Activated B cell treated with CpG ODN at 0.5 μM for 24 hours (primary cell): ENCODE measurements at regions not wholly inside any gene's neighbourhood (a gene's known extent, or its start where the extent isn't known, plus 50 kb on each side); places are given as distances from the start of the nearest gene placed in this dataset.
"Not testable (repeated sequence)": the region's sequence is repeated elsewhere in the genome, so short reads cannot be mapped to it uniquely, and the experiment has no call there.

Experiments used
- ATAC-seq: fragments of 200-7000 bp; cut with Tn5 transposase; one replicate; pipeline ENCODE4 v1.10.0; 2021; ENCODE audit warnings: low read depth, mild to moderate bottlenecking, moderate library complexity
- CTCF ChIA-PET: fragments of 350-600 bp; sonication (Branson Sonifier 250); formaldehyde crosslinking; loops from one replicate; lab custom pipeline; 2021; ENCODE audit warnings: antibody characterized with exemption; lab: Charles Lee
- POLR2A ChIA-PET: fragments of 350-600 bp; sonication (Branson Sonifier 250); formaldehyde crosslinking; loops from one replicate; lab custom pipeline; 2021; ENCODE audit warnings: antibody characterized with exemption; lab: Charles Lee
- DNase-seq: peaks from one replicate; pipeline ENCODE4 v3.0.0; 2022
- H3K27ac Mint-ChIP-seq: one replicate; pipeline ENCODE4 v1.8.0; 2020; ENCODE audit warnings: mixed read lengths
- H3K27me3 Mint-ChIP-seq: one replicate; pipeline ENCODE4 v1.8.0; 2021; ENCODE audit warnings: mixed read lengths
- H3K36me3 Mint-ChIP-seq: one replicate; pipeline ENCODE4 v1.8.0; 2021; ENCODE audit warnings: low read depth, mixed read lengths
- H3K4me1 Mint-ChIP-seq: one replicate; pipeline ENCODE4 v1.8.0; 2021; ENCODE audit warnings: mixed read lengths
- H3K4me3 Mint-ChIP-seq: one replicate; pipeline ENCODE4 v1.8.0; 2020; ENCODE audit warnings: mild to moderate bottlenecking, mixed read lengths
- H3K9me3 Mint-ChIP-seq: one replicate; pipeline ENCODE4 v1.8.0; 2020; ENCODE audit warnings: mixed read lengths
- intact Hi-C: fragments of 100-400 bp; cut with micrococcal nuclease; formaldehyde crosslinking; loops from one replicate; pipeline ENCODE4 v1.15.1; 2024
- TF ChIP-seq, protein P1 (sequence below): fragments of 200-600 bp; IDR thresholded peaks from one replicate; pipeline ENCODE4 v1.8.0; 2022; ENCODE audit warnings: antibody characterized with exemption, mild to moderate bottlenecking

DNA sequence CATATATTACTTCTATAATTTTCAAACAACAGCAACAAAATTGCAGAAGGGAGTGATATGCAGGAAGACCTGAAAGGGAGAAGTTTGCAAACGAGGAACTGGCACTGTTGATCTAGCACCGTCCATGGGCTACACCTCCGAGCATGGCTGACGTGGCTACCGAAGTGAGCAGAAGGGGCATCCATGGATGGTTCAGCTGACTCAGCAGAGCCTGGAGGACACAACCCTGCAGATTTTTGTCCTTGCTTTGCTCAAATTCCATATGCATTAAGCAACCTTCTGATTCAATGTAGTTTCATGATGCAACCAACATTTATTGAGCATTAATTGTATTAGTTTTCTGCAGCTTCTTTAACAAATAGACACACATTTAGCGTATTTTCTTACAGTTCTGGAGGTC is 191.2 kb downstream of the C1orf94 start:
- CTCF ChIA-PET, result no interaction called here

DNA sequence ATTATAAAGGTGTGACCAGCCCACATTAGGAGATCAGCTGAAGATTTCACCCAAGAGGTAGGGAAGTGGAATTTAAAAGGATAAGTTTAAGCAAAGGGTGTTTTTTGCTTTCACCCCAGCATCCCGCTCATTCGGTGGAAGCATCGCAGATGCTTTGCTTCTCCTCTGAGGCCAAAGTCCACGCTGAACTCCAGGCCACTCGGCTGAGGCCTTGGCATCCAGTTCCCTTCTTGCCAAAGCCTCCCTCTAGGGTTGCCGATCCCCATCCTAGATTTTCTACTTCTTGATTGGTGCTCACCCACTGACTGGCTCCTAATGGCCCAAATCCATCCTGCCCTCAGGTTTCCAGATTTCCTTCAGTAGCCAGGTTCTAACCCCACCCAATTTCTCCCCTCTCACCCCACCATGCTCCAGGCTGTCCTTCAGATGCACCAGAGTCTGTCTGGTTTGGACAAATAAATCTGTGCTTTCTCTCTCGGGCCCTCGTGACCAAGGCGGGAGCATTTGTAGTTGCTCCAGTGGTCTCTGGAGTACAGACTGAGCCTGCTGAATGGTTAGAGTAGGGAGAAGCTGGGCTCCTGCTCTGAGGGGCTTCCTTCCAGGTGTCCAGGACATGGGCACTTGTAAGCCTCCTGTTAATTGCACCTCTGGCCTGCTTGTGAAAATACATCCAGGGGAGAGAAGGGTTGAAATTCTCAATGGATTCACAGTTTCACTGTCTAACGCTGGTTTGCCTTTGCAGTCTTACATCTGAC is 193.2 kb downstream of the C1orf94 start:
- H3K36me3 Mint-ChIP-seq, result no peaks in the 10 kb centered on the region
- ATAC-seq (no peak), DNase-seq (no peak)
- TF ChIP-seq, protein P1, sequence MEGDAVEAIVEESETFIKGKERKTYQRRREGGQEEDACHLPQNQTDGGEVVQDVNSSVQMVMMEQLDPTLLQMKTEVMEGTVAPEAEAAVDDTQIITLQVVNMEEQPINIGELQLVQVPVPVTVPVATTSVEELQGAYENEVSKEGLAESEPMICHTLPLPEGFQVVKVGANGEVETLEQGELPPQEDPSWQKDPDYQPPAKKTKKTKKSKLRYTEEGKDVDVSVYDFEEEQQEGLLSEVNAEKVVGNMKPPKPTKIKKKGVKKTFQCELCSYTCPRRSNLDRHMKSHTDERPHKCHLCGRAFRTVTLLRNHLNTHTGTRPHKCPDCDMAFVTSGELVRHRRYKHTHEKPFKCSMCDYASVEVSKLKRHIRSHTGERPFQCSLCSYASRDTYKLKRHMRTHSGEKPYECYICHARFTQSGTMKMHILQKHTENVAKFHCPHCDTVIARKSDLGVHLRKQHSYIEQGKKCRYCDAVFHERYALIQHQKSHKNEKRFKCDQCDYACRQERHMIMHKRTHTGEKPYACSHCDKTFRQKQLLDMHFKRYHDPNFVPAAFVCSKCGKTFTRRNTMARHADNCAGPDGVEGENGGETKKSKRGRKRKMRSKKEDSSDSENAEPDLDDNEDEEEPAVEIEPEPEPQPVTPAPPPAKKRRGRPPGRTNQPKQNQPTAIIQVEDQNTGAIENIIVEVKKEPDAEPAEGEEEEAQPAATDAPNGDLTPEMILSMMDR, result no peak
- no peaks in the 10 kb centered on the region for H3K4me1 Mint-ChIP-seq
- POLR2A ChIA-PET, result no interaction called here
- intact Hi-C loops, result no loop called here
- peaks cover 2% of the 10 kb centered on the region for H3K9me3 Mint-ChIP-seq
- H3K27ac Mint-ChIP-seq, result no peak overlapping the region
- CTCF ChIA-PET, result no interaction called here
- H3K4me3 Mint-ChIP-seq, result no peak overlapping the region
- H3K27me3 Mint-ChIP-seq, result peaks cover 3% of the 10 kb centered on the region

More for the DNA sequence above, 191.2 kb downstream of the C1orf94 start:
- Mint-ChIP-seq H3K4me1 (no peaks in the 10 kb centered on the region), H3K36me3 (no peaks in the 10 kb centered on the region), H3K27me3 (peaks cover 3% of the 10 kb centered on the region), H3K9me3 (peaks cover 2% of the 10 kb centered on the region), H3K4me3 (no peak overlapping the region), H3K27ac (no peak overlapping the region)
- TF ChIP-seq, protein P1, result no peak
- DNase-seq (no peak), ATAC-seq (no peak)
- intact Hi-C loops, result no loop called here
- POLR2A ChIA-PET, result no interaction called here

DNA sequence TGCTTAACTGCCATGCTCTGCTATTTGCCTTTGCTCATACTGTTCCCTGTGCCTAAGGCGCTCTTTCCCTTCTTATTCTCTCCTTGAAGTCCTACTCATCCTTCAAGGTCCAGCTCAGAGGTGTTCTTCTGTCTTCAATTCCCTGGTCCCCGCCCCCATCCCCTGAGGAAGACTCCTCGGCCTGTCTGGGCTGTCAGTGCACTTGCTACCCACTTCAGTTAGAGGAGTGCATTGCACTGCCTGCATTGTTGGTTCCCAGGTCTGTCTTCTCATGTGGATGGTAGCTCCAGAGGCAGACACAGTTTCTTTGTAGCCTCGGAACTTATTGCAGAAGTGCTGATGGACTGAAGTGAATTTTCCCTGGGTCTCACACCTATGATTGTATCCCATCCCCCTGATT is 194.0 kb downstream of the C1orf94 start:
- ChIA-PET CTCF (no interaction called here), POLR2A (no interaction called here)
- no peak for DNase-seq
- intact Hi-C loops, result no loop called here
- H3K27ac Mint-ChIP-seq, result no peak overlapping the region
- no peaks in the 10 kb centered on the region for H3K36me3 Mint-ChIP-seq
- TF ChIP-seq, protein P1, result no peak
- no peaks in the 10 kb centered on the region for H3K4me1 Mint-ChIP-seq
- no peak overlapping the region for H3K4me3 Mint-ChIP-seq
- H3K27me3 Mint-ChIP-seq, result peaks cover 3% of the 10 kb centered on the region
- no peaks in the 10 kb centered on the region for H3K9me3 Mint-ChIP-seq
- ATAC-seq, result no peak

DNA sequence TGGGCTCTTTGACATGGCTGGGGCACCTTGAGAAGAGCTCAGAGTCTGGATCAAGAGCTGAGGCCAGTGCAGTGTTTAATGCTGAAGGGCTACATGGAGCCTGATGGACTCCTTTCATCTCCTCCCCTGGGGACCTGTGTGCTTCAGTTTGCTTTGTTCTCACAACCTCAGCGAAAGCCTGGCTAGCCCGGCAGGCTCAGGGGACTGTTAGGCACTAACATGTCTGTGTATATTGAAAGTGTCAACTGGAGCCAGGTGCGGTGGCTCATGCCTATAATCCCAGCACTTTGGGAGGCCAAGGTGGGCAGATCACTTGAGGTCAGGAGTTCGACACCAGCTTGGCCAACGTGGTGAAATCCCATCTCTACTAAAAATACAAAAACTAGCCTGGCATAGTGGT is 194.5 kb downstream of the C1orf94 start:
- H3K27ac Mint-ChIP-seq, H3K9me3 Mint-ChIP-seq, H3K27me3 Mint-ChIP-seq, POLR2A ChIA-PET, ATAC-seq, H3K36me3 Mint-ChIP-seq, CTCF ChIA-PET, intact Hi-C loops, H3K4me1 Mint-ChIP-seq, DNase-seq, H3K4me3 Mint-ChIP-seq: not testable (repeated sequence)

DNA sequence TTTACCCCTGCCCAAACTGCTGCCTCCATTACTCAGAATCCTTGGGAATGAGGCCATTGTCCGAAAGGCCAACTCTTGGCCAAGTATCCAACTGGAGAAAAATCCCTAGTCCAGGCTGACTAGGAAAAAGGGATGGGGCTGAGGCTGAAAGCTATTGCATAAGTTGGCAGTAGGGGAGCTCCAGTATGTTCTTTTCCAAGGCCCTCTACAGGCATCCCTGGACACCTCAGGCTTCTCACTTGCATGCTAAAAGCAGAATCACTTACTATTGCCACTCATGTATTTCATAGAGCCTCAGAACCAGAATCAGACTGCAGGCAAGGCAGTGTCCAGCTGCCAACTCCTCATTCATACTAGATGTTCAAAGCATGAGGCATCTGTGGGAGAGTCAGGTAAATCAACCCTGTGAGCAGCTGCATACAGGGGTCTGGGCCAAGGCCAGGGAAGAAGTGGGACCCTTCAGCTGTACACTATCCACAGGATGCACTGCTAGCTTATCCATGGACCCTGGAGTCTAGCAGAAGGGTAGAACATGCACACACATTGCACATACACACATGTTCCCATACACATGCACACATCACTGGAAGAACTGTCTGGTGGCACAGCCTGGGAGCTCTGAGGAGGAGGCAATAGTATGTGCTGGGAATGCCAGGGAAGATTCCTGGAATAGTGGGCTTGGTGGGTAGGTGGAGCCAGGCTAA is 195.3 kb downstream of the C1orf94 start:
- ChIA-PET CTCF (no interaction called here), POLR2A (no interaction called here)
- Mint-ChIP-seq H3K27me3 (peaks cover 3% of the 10 kb centered on the region), H3K36me3 (no peaks in the 10 kb centered on the region), H3K27ac (no peak overlapping the region), H3K9me3 (no peaks in the 10 kb centered on the region), H3K4me1 (no peaks in the 10 kb centered on the region), H3K4me3 (no peak overlapping the region)
- no peak for ATAC-seq
- TF ChIP-seq, protein P1, result no peak
- intact Hi-C loops, result no loop called here
- no peak for DNase-seq
